ENCODE measurements at regions not wholly inside any gene's neighbourhood (a gene's known extent, or its start where the extent isn't known, plus 50 kb on each side); places are given as distances from the start of the nearest gene placed in this dataset.

GRCh38 chr7:3094701-3095445 lies 51.2 kb upstream of the CARD11 start:
- 59 to 77% methylated on average over 23 of the region's 23 CpGs for WGBS, 2 donors
- ATAC-seq (no peak), DNase-seq (peak in 1 of 4 donors; percentile 61)
- Histone ChIP-seq H3K36me3 (replicated peaks in 1 of 2; ENCODE audit: insufficient read depth in 1 of 2, low read depth in 2 of 2) (no peaks in the 10 kb centered on the region), H3K4me3 (no peak overlapping the region), H3K27me3 (no peaks in the 10 kb centered on the region), H3K4me1 (no peaks in the 10 kb centered on the region), H3K27ac (peak overlapping the region in 1 of 4 donors; percentile 61), H3K9me3 (no peaks in the 10 kb centered on the region)
- TF ChIP-seq POLR2A (IDR thresholded peaks at IDR 0.05) (peak in 1 of 3 donors; percentile 13), CTCF (IDR thresholded peaks at IDR 0.05) (no peak)
- intact Hi-C loops (cut with DNase I): no loop called here

- no peak for ATAC-seq
- no peak overlapping the region for H3K27ac ChIP-seq
- no peak for DNase-seq
- intact Hi-C loops (cut with DNase I): no loop called here
- H3K36me3 ChIP-seq (replicated peaks in 1 of 2; ENCODE audit: insufficient read depth in 1 of 2, low read depth in 2 of 2): no peaks in the 10 kb centered on the region
- 88 to 93% methylated on average over 1 of the region's 1 CpG for WGBS, 2 donors
- H3K4me3 ChIP-seq: no peak overlapping the region
- TF ChIP-seq POLR2A (IDR thresholded peaks at IDR 0.05): no peak
- TF ChIP-seq CTCF (IDR thresholded peaks at IDR 0.05): no peak
- H3K4me1 ChIP-seq: no peaks in the 10 kb centered on the region
- H3K9me3 ChIP-seq: no peaks in the 10 kb centered on the region
- H3K27me3 ChIP-seq: no peaks in the 10 kb centered on the region
Measured at GRCh38 chr7:3097734-3098133, 54.1 kb upstream of the CARD11 start.

- TF ChIP-seq POLR2A (IDR thresholded peaks at IDR 0.05) (no peak), CTCF (IDR thresholded peaks at IDR 0.05) (no peak)
- intact Hi-C loops (cut with DNase I): no loop called here
- no peak for DNase-seq
- Histone ChIP-seq H3K4me3 (no peak overlapping the region), H3K9me3 (no peaks in the 10 kb centered on the region), H3K27ac (no peak overlapping the region), H3K4me1 (peaks cover 15% of the 10 kb centered on the region), H3K36me3 (replicated peaks in 1 of 2; ENCODE audit: insufficient read depth in 1 of 2, low read depth in 2 of 2) (no peaks in the 10 kb centered on the region), H3K27me3 (no peaks in the 10 kb centered on the region)
- no peak for ATAC-seq
- WGBS, 2 donors: 55% methylated on average over 2 of the region's 2 CpGs
Measured at GRCh38 chr7:3102159-3102558, 58.5 kb upstream of the CARD11 start.

GRCh38 chr7:3103614-3104398 lies 60.1 kb upstream of the CARD11 start:
- intact Hi-C loops (cut with DNase I): no loop called here

More at GRCh38 chr7:3103614-3104398, 60.1 kb upstream of the CARD11 start:
- WGBS, 2 donors: 88 to 93% methylated on average over 9 to 12 of the region's 12 CpGs
- ATAC-seq (no peak), DNase-seq (peak in 1 of 4 donors; percentile 61)
- Histone ChIP-seq H3K4me3 (no peak overlapping the region), H3K27ac (peak overlapping the region in 1 of 4 donors; percentile 67), H3K36me3 (replicated peaks in 1 of 2; ENCODE audit: insufficient read depth in 1 of 2, low read depth in 2 of 2) (no peaks in the 10 kb centered on the region), H3K9me3 (no peaks in the 10 kb centered on the region), H3K27me3 (no peaks in the 10 kb centered on the region), H3K4me1 (peaks cover 20% of the 10 kb centered on the region)
- TF ChIP-seq CTCF (IDR thresholded peaks at IDR 0.05): no peak
- peak in 1 of 3 donors; percentile 33 for TF ChIP-seq POLR2A (IDR thresholded peaks at IDR 0.05)
